Peyer's patch (tissue), 4 donors: ENCODE measurements at regions not wholly inside any gene's neighbourhood (a gene's known extent, or its start where the extent isn't known, plus 50 kb on each side); places are given as distances from the start of the nearest gene placed in this dataset.

Experiments
- DNase-seq, 3 donors: peaks; one replicate each; pipeline ENCODE4 v3.0.0-alpha.2; 2017 to 2019
- H3K27ac ChIP-seq, 4 donors: fragments of 200-600 bp; sonication (generic); one replicate each; pipeline ENCODE4 v1.5.1; 2016 to 2019
- H3K27me3 ChIP-seq, 2 donors: fragments of 200-600 bp; sonication (generic); one replicate each; pipeline ENCODE4 v1.5.1; 2019
- H3K36me3 ChIP-seq, 3 donors: fragments of 200-600 bp; sonication (generic); one replicate each; pipeline ENCODE4 v1.5.1; 2016 to 2019
- H3K4me1 ChIP-seq, 4 donors: fragments of 200-600 bp; sonication (generic); one replicate each; pipeline ENCODE4 v1.5.1; 2016 to 2019
- H3K4me3 ChIP-seq, 4 donors: fragments of 200-600 bp; sonication (generic); 1 replicate in 3 of 4; 2 replicates in 1 of 4; pipeline ENCODE4 v1.5.1; 2016 to 2019; ENCODE audit warnings: mild to moderate bottlenecking in 1 of 4
- H3K9me3 ChIP-seq, 4 donors: fragments of 200-600 bp; sonication (generic); one replicate each; pipeline ENCODE4 v1.5.1; 2016 to 2019; ENCODE audit warnings: mild to moderate bottlenecking in 1 of 4
- POLR2A ChIP-seq, 2 donors: fragments of 450-650 bp; IDR thresholded peaks; one replicate each; pipeline ENCODE4 v1.5.1; 2017; ENCODE audit warnings: antibody characterized with exemption in 2 of 2, mild to moderate bottlenecking in 2 of 2, moderate library complexity in 2 of 2
- TF ChIP-seq, protein P1 (sequence below), 6 experiments: fragments of 450-650 bp in 4 of 6; fragments of 200-600 bp in 2 of 6; sonication (generic) in 1 of 6; IDR thresholded peaks; one replicate each; pipeline ENCODE4 v1.5.1; 2017 to 2019; ENCODE audit warnings: antibody characterized with exemption in 6 of 6, mild to moderate bottlenecking in 3 of 6, moderate library complexity in 1 of 6

DNA sequence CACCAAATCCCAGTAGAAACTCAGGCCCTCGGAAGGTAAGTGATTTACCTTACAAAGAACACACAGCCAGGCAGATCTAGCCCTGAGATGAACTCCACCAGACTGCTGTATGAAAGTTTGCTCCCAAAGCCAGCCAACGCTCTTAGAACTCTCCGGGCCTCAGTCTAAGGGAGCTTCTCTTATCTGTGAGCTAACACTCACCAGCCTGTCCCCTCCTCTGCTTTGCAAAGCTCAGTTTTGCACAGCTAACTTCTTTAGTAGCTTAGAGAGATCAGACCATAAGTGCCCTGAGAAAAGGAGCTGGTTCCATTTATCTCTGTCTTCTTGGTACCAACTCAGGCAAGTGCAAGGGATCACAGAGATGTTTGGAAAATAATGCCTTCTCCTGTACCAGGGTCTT is 195.8 kb upstream of the JUN start:
- Histone ChIP-seq H3K9me3 (no peaks in the 10 kb centered on the region), H3K36me3 (no peaks in the 10 kb centered on the region), H3K4me3 (no peak overlapping the region), H3K27me3 (no peaks in the 10 kb centered on the region), H3K27ac (no peak overlapping the region), H3K4me1 (no peaks in the 10 kb centered on the region)
- TF ChIP-seq, protein P1, sequence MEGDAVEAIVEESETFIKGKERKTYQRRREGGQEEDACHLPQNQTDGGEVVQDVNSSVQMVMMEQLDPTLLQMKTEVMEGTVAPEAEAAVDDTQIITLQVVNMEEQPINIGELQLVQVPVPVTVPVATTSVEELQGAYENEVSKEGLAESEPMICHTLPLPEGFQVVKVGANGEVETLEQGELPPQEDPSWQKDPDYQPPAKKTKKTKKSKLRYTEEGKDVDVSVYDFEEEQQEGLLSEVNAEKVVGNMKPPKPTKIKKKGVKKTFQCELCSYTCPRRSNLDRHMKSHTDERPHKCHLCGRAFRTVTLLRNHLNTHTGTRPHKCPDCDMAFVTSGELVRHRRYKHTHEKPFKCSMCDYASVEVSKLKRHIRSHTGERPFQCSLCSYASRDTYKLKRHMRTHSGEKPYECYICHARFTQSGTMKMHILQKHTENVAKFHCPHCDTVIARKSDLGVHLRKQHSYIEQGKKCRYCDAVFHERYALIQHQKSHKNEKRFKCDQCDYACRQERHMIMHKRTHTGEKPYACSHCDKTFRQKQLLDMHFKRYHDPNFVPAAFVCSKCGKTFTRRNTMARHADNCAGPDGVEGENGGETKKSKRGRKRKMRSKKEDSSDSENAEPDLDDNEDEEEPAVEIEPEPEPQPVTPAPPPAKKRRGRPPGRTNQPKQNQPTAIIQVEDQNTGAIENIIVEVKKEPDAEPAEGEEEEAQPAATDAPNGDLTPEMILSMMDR (IDR thresholded peaks at IDR 0.05), result no peak
- no peak for TF ChIP-seq POLR2A (IDR thresholded peaks at IDR 0.05)
- DNase-seq, result no peak

DNA sequence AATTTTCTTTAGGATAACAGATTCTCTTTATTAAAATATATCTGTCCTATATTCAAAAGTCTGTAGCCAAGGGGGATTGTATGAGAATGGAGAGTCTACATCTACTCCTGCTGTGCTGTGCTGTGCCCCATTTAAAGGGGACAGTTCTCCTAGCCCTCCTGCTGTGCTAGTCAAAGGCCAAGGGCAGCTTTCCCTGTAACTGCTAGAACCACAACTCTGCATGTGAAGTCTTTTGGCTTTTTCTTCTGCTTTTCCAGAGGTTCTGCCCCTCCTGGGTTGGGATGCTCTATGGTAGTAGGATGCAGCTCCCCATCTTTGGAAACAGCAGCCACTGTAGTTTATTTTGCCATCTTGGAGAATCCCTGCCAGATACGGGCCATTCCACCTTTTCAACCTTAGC is 197.5 kb upstream of the JUN start:
- Histone ChIP-seq H3K36me3 (no peaks in the 10 kb centered on the region), H3K4me1 (no peaks in the 10 kb centered on the region), H3K27me3 (no peaks in the 10 kb centered on the region), H3K9me3 (no peaks in the 10 kb centered on the region), H3K27ac (no peak overlapping the region), H3K4me3 (no peak overlapping the region)
- no peak for TF ChIP-seq POLR2A (IDR thresholded peaks at IDR 0.05)
- TF ChIP-seq, protein P1 (IDR thresholded peaks at IDR 0.05), result no peak
- no peak for DNase-seq

DNA sequence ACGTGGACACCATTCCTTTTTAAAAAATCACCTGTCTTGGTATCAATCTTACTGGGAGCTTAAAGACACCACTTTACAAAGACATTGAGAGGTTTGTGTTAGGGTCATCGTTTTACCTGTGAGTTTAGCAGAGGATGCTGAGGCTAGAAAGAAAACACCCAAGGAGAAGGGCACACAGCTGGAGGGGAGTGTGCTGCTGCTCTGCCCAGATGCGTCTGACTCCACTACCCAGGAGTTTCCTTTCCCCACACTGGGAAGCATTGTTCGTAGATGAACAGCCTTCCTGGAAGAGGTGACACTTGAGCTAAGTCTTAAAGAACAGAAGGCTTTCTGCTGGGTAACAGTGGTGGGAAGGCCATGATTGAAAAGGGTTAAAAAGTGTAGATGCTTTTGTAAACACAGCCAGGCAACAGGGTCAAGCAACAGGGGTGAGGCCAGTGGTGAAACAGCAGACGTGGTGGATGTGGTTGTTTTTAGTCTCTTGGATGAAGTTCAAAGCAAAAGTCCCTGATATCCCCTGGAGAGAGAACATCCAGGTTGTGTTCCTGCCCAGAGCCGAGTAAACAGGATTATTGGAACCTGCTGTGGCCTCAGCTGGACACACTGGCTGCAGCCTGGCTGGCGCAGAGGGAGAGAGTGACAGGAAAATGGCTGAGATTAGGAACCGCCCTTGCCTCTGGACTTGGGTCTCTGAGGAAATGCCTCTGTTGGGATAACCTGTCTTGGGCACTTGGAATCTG is 198.6 kb upstream of the JUN start:
- H3K27ac ChIP-seq, result no peak overlapping the region

GRCh38 chr1:58983162-58983561 is 199.3 kb upstream of the JUN start:
- no peaks in the 10 kb centered on the region for H3K9me3 ChIP-seq
- no peak for DNase-seq
- TF ChIP-seq, protein P1 (IDR thresholded peaks at IDR 0.05), result no peak
- TF ChIP-seq POLR2A (IDR thresholded peaks at IDR 0.05), result no peak
- no peak overlapping the region for H3K4me3 ChIP-seq
- H3K27me3 ChIP-seq, result no peaks in the 10 kb centered on the region
- H3K4me1 ChIP-seq, result no peaks in the 10 kb centered on the region
- no peaks in the 10 kb centered on the region for H3K36me3 ChIP-seq
- H3K27ac ChIP-seq, result no peak overlapping the region

More for the DNA sequence above, 198.6 kb upstream of the JUN start:
- Histone ChIP-seq H3K27me3 (no peaks in the 10 kb centered on the region), H3K36me3 (no peaks in the 10 kb centered on the region), H3K4me3 (no peak overlapping the region), H3K9me3 (no peaks in the 10 kb centered on the region), H3K4me1 (no peaks in the 10 kb centered on the region)
- no peak for TF ChIP-seq POLR2A (IDR thresholded peaks at IDR 0.05)
- TF ChIP-seq, protein P1 (IDR thresholded peaks at IDR 0.05), result no peak
- DNase-seq, result no peak

- Histone ChIP-seq H3K27me3 (no peaks in the 10 kb centered on the region), H3K9me3 (no peaks in the 10 kb centered on the region), H3K4me1 (no peaks in the 10 kb centered on the region), H3K4me3 (no peak overlapping the region), H3K27ac (no peak overlapping the region), H3K36me3 (no peaks in the 10 kb centered on the region)
- TF ChIP-seq POLR2A (IDR thresholded peaks at IDR 0.05), result no peak
- TF ChIP-seq, protein P1 (IDR thresholded peaks at IDR 0.05), result no peak
- no peak for DNase-seq
Observed at GRCh38 chr1:58983633-58984245, 199.9 kb upstream of the JUN start.
